ENCODE measurements at regions not wholly inside any gene's neighbourhood (a gene's known extent, or its start where the extent isn't known, plus 50 kb on each side); places are given as distances from the start of the nearest gene placed in this dataset.

DNA sequence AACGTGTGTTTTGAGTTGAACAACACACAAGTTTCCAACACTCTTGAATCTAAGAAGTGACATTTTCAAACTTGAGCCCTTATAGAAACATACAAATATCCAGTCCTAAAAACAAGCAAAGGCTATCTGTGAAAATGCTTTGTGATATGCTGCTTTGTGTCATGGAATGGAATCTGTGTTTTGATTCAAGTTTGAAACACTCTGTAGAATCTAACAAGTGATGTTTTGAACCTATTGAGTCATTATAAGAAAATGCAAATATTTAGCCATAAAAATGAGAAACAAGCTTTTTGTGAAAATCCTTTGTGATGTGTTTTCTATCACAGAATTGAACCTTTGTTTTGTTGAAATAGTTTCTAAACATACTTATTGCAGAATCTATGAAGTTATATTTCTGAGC, 105.7 kb upstream of the VPREB1 start:
- ChIA-PET CTCF (no interaction called here), POLR2A (no interaction called here)
- H3K36me3 ChIP-seq (ENCODE audit: insufficient read depth, low read length) = no peaks in the 10 kb centered on the region
- H3K27ac ChIP-seq (ENCODE audit: low read depth, low read length) = no peak overlapping the region
- no peak for DNase-seq
- H3K4me3 ChIP-seq (ENCODE audit: low read length) = no peak overlapping the region
- no peak overlapping the region for H3K27ac Mint-ChIP-seq
- no peak overlapping the region for H3K4me3 Mint-ChIP-seq
- no peaks in the 10 kb centered on the region for H3K9me3 ChIP-seq (ENCODE audit: low read length)
- H3K9me3 Mint-ChIP-seq = no peaks in the 10 kb centered on the region
- H3K27me3 Mint-ChIP-seq = peaks cover 8 to 56% of the 10 kb centered on the region in 2 donors
- H3K4me1 Mint-ChIP-seq = no peaks in the 10 kb centered on the region
- no peaks in the 10 kb centered on the region for H3K36me3 Mint-ChIP-seq
- H3K27me3 ChIP-seq (ENCODE audit: insufficient read depth, low read length, poor library complexity, severe bottlenecking) = no peaks in the 10 kb centered on the region
- H3K4me1 ChIP-seq (ENCODE audit: insufficient read depth, low read length) = no peaks in the 10 kb centered on the region

DNA sequence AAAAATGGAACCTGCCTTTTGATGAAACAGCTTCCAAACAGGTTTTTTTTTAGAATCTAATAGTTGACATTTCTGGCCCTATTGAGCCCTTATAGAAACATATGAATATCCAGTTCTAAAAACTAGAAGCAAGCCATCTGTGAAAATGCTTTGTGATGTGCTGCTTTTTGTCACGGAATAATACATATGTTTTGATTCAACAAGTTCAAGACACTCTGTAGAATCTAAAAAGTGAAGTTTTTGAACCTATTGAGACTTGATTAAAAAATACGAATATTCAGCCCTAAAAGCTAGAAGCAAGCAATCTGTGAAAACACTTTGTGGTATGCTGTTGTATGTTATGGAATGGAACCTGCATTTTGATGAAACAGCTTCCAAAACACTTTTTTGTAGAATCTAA, 106.7 kb upstream of the VPREB1 start:
- Mint-ChIP-seq H3K27ac (no peak overlapping the region), H3K4me1 (no peaks in the 10 kb centered on the region), H3K36me3 (no peaks in the 10 kb centered on the region), H3K4me3 (no peak overlapping the region), H3K9me3 (no peaks in the 10 kb centered on the region), H3K27me3 (peaks cover 8 to 56% of the 10 kb centered on the region in 2 donors)
- POLR2A ChIA-PET = no interaction called here
- no peak for DNase-seq
- Histone ChIP-seq H3K4me3 (ENCODE audit: low read length) (no peak overlapping the region), H3K9me3 (ENCODE audit: low read length) (no peaks in the 10 kb centered on the region), H3K36me3 (ENCODE audit: insufficient read depth, low read length) (no peaks in the 10 kb centered on the region), H3K4me1 (ENCODE audit: insufficient read depth, low read length) (no peaks in the 10 kb centered on the region), H3K27ac (ENCODE audit: low read depth, low read length) (no peak overlapping the region), H3K27me3 (ENCODE audit: insufficient read depth, low read length, poor library complexity, severe bottlenecking) (no peaks in the 10 kb centered on the region)
- CTCF ChIA-PET = no interaction called here

DNA sequence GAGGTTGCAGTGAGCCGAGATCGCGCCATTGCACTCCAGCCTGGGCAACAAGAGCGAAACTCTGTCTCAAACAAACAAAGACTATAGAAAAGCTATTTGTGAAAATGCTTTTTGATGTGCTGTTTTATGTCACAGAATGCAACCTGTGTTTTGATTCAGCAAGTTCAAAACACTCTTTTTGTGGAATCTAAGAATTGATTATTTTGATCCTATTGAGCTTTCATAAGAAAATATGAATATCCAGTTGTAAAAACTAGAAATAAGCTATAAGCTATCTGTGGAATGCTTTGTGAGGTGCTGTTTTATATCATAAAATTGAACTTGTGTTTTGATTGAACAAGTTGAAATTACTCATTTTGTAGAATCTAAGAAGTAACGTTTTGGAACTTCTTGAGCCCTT, 110.7 kb upstream of the VPREB1 start:
- peaks cover 2 to 35% of the 10 kb centered on the region in 2 donors for H3K27me3 Mint-ChIP-seq
- ChIA-PET CTCF (no interaction called here), POLR2A (no interaction called here)
- H3K4me3 ChIP-seq (ENCODE audit: low read length) = no peak overlapping the region
- no peaks in the 10 kb centered on the region for H3K4me1 ChIP-seq (ENCODE audit: insufficient read depth, low read length)
- H3K27ac ChIP-seq (ENCODE audit: low read depth, low read length) = no peak overlapping the region
- no peaks in the 10 kb centered on the region for H3K9me3 Mint-ChIP-seq
- H3K4me1 Mint-ChIP-seq = peaks cover 0 to 5% (median 0%) of the 10 kb centered on the region in 3 donors
- H3K4me3 Mint-ChIP-seq = no peak overlapping the region
- H3K27ac Mint-ChIP-seq = no peak overlapping the region
- H3K9me3 ChIP-seq (ENCODE audit: low read length) = no peaks in the 10 kb centered on the region
- DNase-seq = no peak
- no peaks in the 10 kb centered on the region for H3K36me3 ChIP-seq (ENCODE audit: insufficient read depth, low read length)
- no peaks in the 10 kb centered on the region for H3K36me3 Mint-ChIP-seq
- no peaks in the 10 kb centered on the region for H3K27me3 ChIP-seq (ENCODE audit: insufficient read depth, low read length, poor library complexity, severe bottlenecking)

DNA sequence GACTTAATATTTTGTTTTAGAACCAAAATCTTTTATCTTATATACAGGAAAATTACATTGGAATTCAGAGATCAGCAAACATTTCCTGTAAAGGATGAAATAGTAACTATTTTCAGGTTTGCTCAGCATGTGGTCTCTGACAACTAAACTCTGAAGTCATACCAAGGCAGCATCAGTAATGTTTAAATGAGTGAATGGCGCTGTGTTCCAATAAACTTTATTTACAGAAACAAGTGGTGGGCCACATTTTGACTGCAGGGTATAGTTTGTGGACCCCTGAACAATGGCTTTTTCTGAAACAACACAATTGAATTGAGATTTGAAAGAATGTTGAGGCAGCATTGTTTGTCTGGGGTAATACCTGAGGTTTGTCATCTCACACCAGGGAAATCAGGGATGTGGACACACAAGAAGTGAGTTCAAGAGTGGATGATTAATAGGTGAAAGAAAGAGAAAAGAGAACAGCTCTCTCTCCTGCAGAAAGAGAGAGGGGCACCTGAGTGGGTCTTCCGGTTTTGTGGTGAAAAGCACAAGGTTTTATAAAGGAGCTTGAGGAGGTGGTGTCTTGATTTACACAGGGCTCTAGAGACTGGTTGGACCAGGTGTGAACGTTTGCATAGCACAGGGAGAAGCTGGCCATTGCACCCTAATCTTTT, 113.5 kb upstream of the VPREB1 start:
- Histone ChIP-seq H3K9me3 (ENCODE audit: low read length) (no peaks in the 10 kb centered on the region), H3K27me3 (ENCODE audit: insufficient read depth, low read length, poor library complexity, severe bottlenecking) (no peaks in the 10 kb centered on the region), H3K4me3 (ENCODE audit: low read length) (no peak overlapping the region), H3K27ac (ENCODE audit: low read depth, low read length) (no peak overlapping the region), H3K36me3 (ENCODE audit: insufficient read depth, low read length) (no peaks in the 10 kb centered on the region), H3K4me1 (ENCODE audit: insufficient read depth, low read length) (no peaks in the 10 kb centered on the region)
- peaks cover 2 to 32% of the 10 kb centered on the region in 2 donors for H3K27me3 Mint-ChIP-seq
- POLR2A ChIA-PET = interaction anchor here (0.7 kb wide), 1 partner anchor 54 kb away, joined by 3 read pairs; no protein-coding TSS in a partner anchor
- DNase-seq = no peak
- peaks cover 0 to 5% (median 0%) of the 10 kb centered on the region in 3 donors for H3K4me1 Mint-ChIP-seq
- CTCF ChIA-PET = no interaction called here
- H3K4me3 Mint-ChIP-seq = no peak overlapping the region
- no peaks in the 10 kb centered on the region for H3K9me3 Mint-ChIP-seq
- H3K27ac Mint-ChIP-seq = no peak overlapping the region
- H3K36me3 Mint-ChIP-seq = no peaks in the 10 kb centered on the region

DNA sequence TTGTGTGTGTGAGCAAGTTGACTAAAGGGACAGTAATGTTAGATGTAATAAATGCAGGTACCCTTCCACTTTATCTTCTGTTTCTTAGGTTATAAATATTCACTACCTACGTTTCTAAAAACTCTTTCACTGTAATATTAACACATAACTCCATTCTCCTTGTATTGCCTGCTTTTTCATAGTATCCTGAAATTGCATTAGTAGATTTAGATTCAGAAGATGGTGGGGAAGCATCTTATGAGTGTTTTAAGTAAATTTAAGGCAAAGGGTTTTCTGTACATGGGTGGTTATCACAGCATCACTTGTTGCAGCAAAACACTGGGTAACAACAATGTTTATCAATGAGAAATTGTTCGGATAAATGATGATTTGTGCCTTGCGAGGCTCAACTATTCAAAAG, 115.2 kb upstream of the VPREB1 start:
- Mint-ChIP-seq H3K9me3 (no peaks in the 10 kb centered on the region), H3K4me3 (no peak overlapping the region), H3K27ac (no peak overlapping the region), H3K27me3 (peaks cover 0 to 26% of the 10 kb centered on the region in 2 donors), H3K36me3 (no peaks in the 10 kb centered on the region), H3K4me1 (peaks cover 0 to 5% (median 0%) of the 10 kb centered on the region in 3 donors)
- no peaks in the 10 kb centered on the region for H3K4me1 ChIP-seq (ENCODE audit: insufficient read depth, low read length)
- no peaks in the 10 kb centered on the region for H3K27me3 ChIP-seq (ENCODE audit: insufficient read depth, low read length, poor library complexity, severe bottlenecking)
- DNase-seq = no peak
- H3K9me3 ChIP-seq (ENCODE audit: low read length) = no peaks in the 10 kb centered on the region
- H3K4me3 ChIP-seq (ENCODE audit: low read length) = no peak overlapping the region
- no peak overlapping the region for H3K27ac ChIP-seq (ENCODE audit: low read depth, low read length)
- POLR2A ChIA-PET = no interaction called here
- CTCF ChIA-PET = no interaction called here
- no peaks in the 10 kb centered on the region for H3K36me3 ChIP-seq (ENCODE audit: insufficient read depth, low read length)

DNA sequence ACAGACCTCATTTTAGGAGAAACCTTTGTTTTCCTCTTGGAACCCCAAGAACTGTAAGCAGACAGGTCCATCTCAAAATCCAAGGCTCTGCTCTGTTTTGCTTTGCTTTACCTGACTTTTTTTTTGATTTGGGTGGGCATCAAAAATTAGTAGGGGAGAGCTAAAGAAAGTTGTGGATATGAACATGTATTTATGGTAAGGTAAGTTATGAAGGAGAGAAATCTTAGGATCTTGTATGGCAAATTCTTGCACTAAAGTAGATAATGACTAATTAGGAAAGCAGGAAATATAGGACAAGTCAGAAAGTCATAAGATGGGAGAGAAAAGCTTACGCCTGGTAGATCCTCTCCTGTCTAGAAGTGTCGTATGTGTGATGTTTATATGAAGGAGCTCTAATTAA, 116.1 kb upstream of the VPREB1 start:
- Histone ChIP-seq H3K4me1 (ENCODE audit: insufficient read depth, low read length) (no peaks in the 10 kb centered on the region), H3K4me3 (ENCODE audit: low read length) (no peak overlapping the region), H3K36me3 (ENCODE audit: insufficient read depth, low read length) (no peaks in the 10 kb centered on the region), H3K27ac (ENCODE audit: low read depth, low read length) (no peak overlapping the region), H3K27me3 (ENCODE audit: insufficient read depth, low read length, poor library complexity, severe bottlenecking) (no peaks in the 10 kb centered on the region), H3K9me3 (ENCODE audit: low read length) (no peaks in the 10 kb centered on the region)
- Mint-ChIP-seq H3K4me1 (peaks cover 0 to 5% (median 0%) of the 10 kb centered on the region in 3 donors), H3K36me3 (no peaks in the 10 kb centered on the region), H3K27me3 (peaks cover 2 to 34% of the 10 kb centered on the region in 2 donors), H3K4me3 (no peak overlapping the region), H3K9me3 (no peaks in the 10 kb centered on the region), H3K27ac (no peak overlapping the region)
- CTCF ChIA-PET = no interaction called here
- POLR2A ChIA-PET = no interaction called here
- DNase-seq = no peak

DNA sequence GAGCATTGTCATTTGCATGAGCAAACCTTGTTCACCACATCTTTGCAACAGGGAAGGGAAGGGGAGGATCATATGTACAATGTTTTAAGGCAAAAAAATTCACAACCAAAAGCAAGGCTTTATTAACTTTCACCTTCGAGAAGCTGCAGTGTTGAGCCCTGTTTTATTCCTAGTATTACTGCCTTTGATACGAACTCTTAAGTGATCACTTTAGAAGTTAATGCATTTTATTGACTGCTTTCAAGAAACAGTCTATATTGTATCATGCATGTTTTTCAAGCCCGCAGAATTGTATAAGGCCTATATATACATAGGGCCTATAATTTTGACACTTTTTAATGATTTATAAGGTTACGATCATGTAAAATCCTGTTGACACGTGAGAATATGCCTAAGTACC, 117.5 kb upstream of the VPREB1 start:
- H3K4me1 ChIP-seq (ENCODE audit: insufficient read depth, low read length) = no peaks in the 10 kb centered on the region
- H3K27ac Mint-ChIP-seq = no peak overlapping the region
- no peak overlapping the region for H3K27ac ChIP-seq (ENCODE audit: low read depth, low read length)
- no peaks in the 10 kb centered on the region for H3K9me3 Mint-ChIP-seq
- no peaks in the 10 kb centered on the region for H3K36me3 Mint-ChIP-seq
- CTCF ChIA-PET = no interaction called here
- POLR2A ChIA-PET = no interaction called here
- no peak for DNase-seq
- H3K4me1 Mint-ChIP-seq = peaks cover 0 to 5% (median 0%) of the 10 kb centered on the region in 3 donors
- peaks cover 4 to 27% of the 10 kb centered on the region in 2 donors for H3K27me3 Mint-ChIP-seq
- H3K27me3 ChIP-seq (ENCODE audit: insufficient read depth, low read length, poor library complexity, severe bottlenecking) = no peaks in the 10 kb centered on the region
- no peak overlapping the region for H3K4me3 ChIP-seq (ENCODE audit: low read length)
- no peak overlapping the region for H3K4me3 Mint-ChIP-seq
- no peaks in the 10 kb centered on the region for H3K36me3 ChIP-seq (ENCODE audit: insufficient read depth, low read length)
- H3K9me3 ChIP-seq (ENCODE audit: low read length) = no peaks in the 10 kb centered on the region

DNA sequence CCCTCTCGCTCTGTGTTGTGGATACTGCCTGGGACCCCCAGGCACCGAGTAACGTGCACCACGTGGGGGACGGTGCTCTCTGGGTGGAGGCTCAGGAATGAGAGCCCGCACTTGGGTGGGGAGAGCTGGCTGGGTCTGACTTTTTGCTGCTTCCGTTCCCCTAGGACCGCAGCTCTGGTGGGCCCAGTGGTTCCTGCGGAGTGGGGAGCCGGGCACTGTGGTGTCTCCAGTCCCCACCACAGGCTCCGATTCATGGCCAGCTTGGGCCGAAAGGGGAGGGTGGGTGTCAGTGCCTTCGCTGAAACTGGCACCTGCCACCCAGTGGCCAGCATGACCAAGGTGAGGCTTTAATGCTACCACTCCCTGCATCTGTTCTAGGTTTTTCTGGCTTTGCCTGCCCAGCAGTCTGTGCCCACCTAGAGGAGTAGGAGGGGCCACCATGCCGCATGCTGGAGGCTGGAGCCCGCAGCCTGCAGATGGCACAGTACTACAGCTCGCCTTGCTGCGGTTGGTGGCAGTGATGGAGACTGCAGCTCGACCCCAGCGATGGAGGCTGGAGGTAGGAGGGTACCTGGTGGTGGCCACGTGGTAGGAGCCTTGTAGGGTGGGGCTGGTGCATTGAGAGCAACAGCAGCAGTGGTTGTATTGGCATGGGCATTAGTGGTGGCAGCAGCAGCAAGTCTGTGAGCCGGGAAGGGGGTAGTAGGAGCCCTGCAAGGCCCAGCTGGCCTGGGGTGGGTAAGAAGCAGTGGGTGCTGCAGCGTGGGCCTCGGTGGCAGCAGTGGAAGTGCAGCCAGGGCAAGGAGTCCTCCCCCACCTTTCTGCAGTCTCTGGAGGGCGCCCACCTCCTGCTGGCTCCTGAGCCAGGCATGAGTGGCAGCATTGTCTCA, 118.8 kb upstream of the VPREB1 start:
- CTCF ChIA-PET = no interaction called here
- Histone ChIP-seq H3K9me3 (ENCODE audit: low read length) (no peaks in the 10 kb centered on the region), H3K36me3 (ENCODE audit: insufficient read depth, low read length) (no peaks in the 10 kb centered on the region), H3K27ac (ENCODE audit: low read depth, low read length) (no peak overlapping the region), H3K4me3 (ENCODE audit: low read length) (no peak overlapping the region), H3K27me3 (ENCODE audit: insufficient read depth, low read length, poor library complexity, severe bottlenecking) (no peaks in the 10 kb centered on the region), H3K4me1 (ENCODE audit: insufficient read depth, low read length) (no peaks in the 10 kb centered on the region)
- Mint-ChIP-seq H3K27ac (no peak overlapping the region), H3K36me3 (no peaks in the 10 kb centered on the region), H3K4me3 (no peak overlapping the region), H3K27me3 (peaks cover 4 to 18% of the 10 kb centered on the region in 2 donors), H3K4me1 (no peaks in the 10 kb centered on the region), H3K9me3 (no peaks in the 10 kb centered on the region)
- POLR2A ChIA-PET = no interaction called here
- no peak for DNase-seq
